Fibroblast of lung (primary cell): ENCODE measurements at regions not wholly inside any gene's neighbourhood (a gene's known extent, or its start where the extent isn't known, plus 50 kb on each side); places are given as distances from the start of the nearest gene placed in this dataset.

ENCODE experiments used
- DNase-seq, 2 donors: peaks; one replicate each; pipeline versions ENCODE4 v3.0.0 to v3.0.0-alpha.2; 2010; ENCODE audit warnings: low read depth in 2 of 2
- H2AFZ ChIP-seq: 2 replicates; pipeline ENCODE4 v1.5.1; 2012; ENCODE audit warnings: low read length, control low read depth, inconsistent platforms
- H3K27ac ChIP-seq: 2 replicates; pipeline ENCODE4 v1.5.1; 2011; ENCODE audit warnings: low read length, control low read depth; ENCODE audit not compliant: insufficient read depth
- H3K27me3 ChIP-seq: 2 replicates; pipeline ENCODE4 v1.5.1; 2011; ENCODE audit warnings: mild to moderate bottlenecking, low read length; ENCODE audit not compliant: control insufficient read depth, insufficient read depth
- H3K36me3 ChIP-seq: 2 replicates; pipeline ENCODE4 v1.5.1; 2011; ENCODE audit warnings: low read length; ENCODE audit not compliant: control insufficient read depth, insufficient read depth
- H3K4me1 ChIP-seq: 2 replicates; pipeline ENCODE4 v1.5.1; 2011; ENCODE audit warnings: low read length; ENCODE audit not compliant: control insufficient read depth, insufficient read depth; ENCODE audit errors: extremely low read depth
- H3K4me2 ChIP-seq: 2 replicates; pipeline ENCODE4 v1.5.1; 2011; ENCODE audit warnings: low read length, control low read depth; ENCODE audit not compliant: insufficient read depth; ENCODE audit errors: extremely low read depth
- H3K4me3 ChIP-seq, 4 experiments: fragments of 200-600 bp in 1 of 4; sonication (generic) in 1 of 4; replicated peaks in 1 of 4; 2 replicates each; pipeline ENCODE4 v1.5.1; 2011 to 2016; ENCODE audit warnings: low read length in 4 of 4, low read depth in 3 of 4, mild to moderate bottlenecking in 3 of 4, control low read depth in 2 of 4, inconsistent platforms in 1 of 4, mixed read lengths in 1 of 4; ENCODE audit not compliant: insufficient read depth in 1 of 4; ENCODE audit errors: control extremely low read depth in 1 of 4
- H3K79me2 ChIP-seq: 2 replicates; pipeline ENCODE4 v1.5.1; 2012; ENCODE audit warnings: mild to moderate bottlenecking, low read length, inconsistent platforms; ENCODE audit not compliant: control insufficient read depth, insufficient read depth
- H3K9ac ChIP-seq: 2 replicates; pipeline ENCODE4 v1.5.1; 2011; ENCODE audit warnings: mild to moderate bottlenecking, low read length, control low read depth; ENCODE audit not compliant: insufficient read depth
- H3K9me3 ChIP-seq: 2 replicates; pipeline ENCODE4 v1.5.1; 2012; ENCODE audit warnings: low read depth, low read length; ENCODE audit not compliant: control insufficient read depth, insufficient read depth
- H4K20me1 ChIP-seq: 2 replicates; pipeline ENCODE4 v1.5.1; 2011; ENCODE audit warnings: low read length; ENCODE audit not compliant: control insufficient read depth, insufficient read depth; ENCODE audit errors: extremely low read depth
- CTCF ChIP-seq, 2 donors: IDR thresholded peaks in 1 of 2; conservative IDR thresholded peaks in 1 of 2; 1 replicate in 1 of 2; 2 replicates in 1 of 2; pipeline ENCODE4 v1.5.1; 2011 to 2012; ENCODE audit warnings: low read length in 2 of 2, control low read depth in 1 of 2, inconsistent platforms in 1 of 2, low read depth in 1 of 2, mild to moderate bottlenecking in 1 of 2
- EZH2 ChIP-seq: IDR thresholded peaks from 2 replicates; pipeline ENCODE4 v1.5.1; 2012; ENCODE audit warnings: low read length, control low read depth, mild to moderate bottlenecking; ENCODE audit errors: missing control alignments

DNA sequence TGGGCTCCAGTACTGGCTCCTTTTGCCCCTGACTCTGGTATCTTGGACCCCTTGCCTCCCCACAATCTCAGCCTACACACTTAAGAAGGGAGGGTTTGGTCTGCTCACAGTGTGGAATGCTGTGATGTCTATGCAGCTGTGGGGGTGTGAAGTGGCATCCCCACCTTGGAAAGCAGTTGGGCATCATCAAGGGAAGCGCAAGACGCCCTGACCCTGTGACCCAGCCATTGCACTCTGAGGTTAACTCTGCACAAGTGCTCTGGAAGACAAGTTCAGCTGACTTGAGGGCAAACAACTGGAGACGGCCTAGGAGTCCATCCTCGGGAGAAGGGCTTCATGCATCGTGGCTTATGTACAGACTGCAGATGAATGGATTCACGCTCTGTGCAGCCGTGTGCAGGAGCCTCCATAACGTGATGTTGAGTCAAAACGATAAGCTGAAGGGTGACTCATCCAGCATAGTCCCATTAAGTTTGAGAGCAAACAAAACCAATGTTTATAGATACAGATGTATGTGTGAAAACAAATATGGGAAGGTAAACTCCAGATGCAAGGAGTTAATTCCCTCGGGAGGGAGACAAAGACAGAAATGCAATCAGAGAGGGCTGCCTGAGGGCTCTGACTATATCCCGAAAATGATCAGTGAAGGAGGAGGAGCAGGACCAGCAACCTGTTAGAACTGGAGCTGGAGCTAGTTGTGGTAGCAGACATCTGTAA is 86.8 kb downstream of the LSM3 start:
- no peak overlapping the region for H3K4me2 ChIP-seq
- no peak overlapping the region for H3K27ac ChIP-seq
- no peaks in the 10 kb centered on the region for H3K4me1 ChIP-seq
- H3K36me3 ChIP-seq: no peaks in the 10 kb centered on the region
- H4K20me1 ChIP-seq: no peaks in the 10 kb centered on the region
- no peak for TF ChIP-seq CTCF (conservative IDR thresholded peaks at IDR 0.05 in 1 of 2, IDR thresholded peaks at IDR 0.05 in 1 of 2; ENCODE audit: low read depth in 1 of 2, low read length in 2 of 2)
- no peak for TF ChIP-seq EZH2
- H2AFZ ChIP-seq: no peak overlapping the region
- no peaks in the 10 kb centered on the region for H3K9me3 ChIP-seq
- peak; percentile 42 to 77 for DNase-seq
- no peaks in the 10 kb centered on the region for H3K27me3 ChIP-seq
- H3K79me2 ChIP-seq: no peaks in the 10 kb centered on the region
- no peak overlapping the region for H3K9ac ChIP-seq
- no peak overlapping the region for H3K4me3 ChIP-seq

DNA sequence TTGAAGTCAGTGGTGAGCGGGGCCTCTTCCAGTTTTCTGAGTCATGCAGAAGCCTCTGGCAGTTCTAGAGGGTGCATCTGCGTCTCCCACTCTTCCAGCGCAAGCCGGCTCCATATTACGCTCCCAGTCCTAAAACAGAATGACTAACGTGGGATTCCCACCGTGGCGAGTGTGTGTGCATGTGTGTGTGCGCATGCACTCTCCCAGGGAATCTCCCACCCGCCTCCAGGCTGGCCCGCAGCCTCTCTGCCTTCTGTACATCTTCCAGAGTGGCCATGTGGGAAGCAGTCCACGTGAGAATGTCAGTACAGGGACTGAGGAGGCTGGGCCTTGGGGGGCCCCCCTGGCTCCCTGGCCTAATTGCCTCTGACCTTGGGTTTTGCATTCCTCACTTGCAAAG is 87.7 kb downstream of the LSM3 start:
- Histone ChIP-seq H3K79me2 (no peaks in the 10 kb centered on the region), H3K9ac (no peak overlapping the region), H3K4me1 (no peaks in the 10 kb centered on the region), H4K20me1 (no peaks in the 10 kb centered on the region), H2AFZ (no peak overlapping the region), H3K36me3 (no peaks in the 10 kb centered on the region), H3K9me3 (no peaks in the 10 kb centered on the region), H3K4me2 (no peak overlapping the region), H3K4me3 (no peak overlapping the region), H3K27ac (no peak overlapping the region), H3K27me3 (no peaks in the 10 kb centered on the region)
- peak; percentile 75 to 93 for DNase-seq
- TF ChIP-seq EZH2 (no peak), CTCF (conservative IDR thresholded peaks at IDR 0.05 in 1 of 2, IDR thresholded peaks at IDR 0.05 in 1 of 2; ENCODE audit: low read depth in 1 of 2, low read length in 2 of 2) (no peak)

- H3K4me3 ChIP-seq: no peak overlapping the region
- no peaks in the 10 kb centered on the region for H3K36me3 ChIP-seq
- H3K9ac ChIP-seq: no peak overlapping the region
- no peak overlapping the region for H3K27ac ChIP-seq
- no peaks in the 10 kb centered on the region for H3K4me1 ChIP-seq
- no peaks in the 10 kb centered on the region for H4K20me1 ChIP-seq
- peaks cover 4% of the 10 kb centered on the region for H3K27me3 ChIP-seq
- no peaks in the 10 kb centered on the region for H3K79me2 ChIP-seq
- TF ChIP-seq EZH2 (no peak), CTCF (conservative IDR thresholded peaks at IDR 0.05 in 1 of 2, IDR thresholded peaks at IDR 0.05 in 1 of 2; ENCODE audit: low read depth in 1 of 2, low read length in 2 of 2) (no peak)
- DNase-seq: no peak
- no peaks in the 10 kb centered on the region for H3K9me3 ChIP-seq
- no peak overlapping the region for H3K4me2 ChIP-seq
- H2AFZ ChIP-seq: no peak overlapping the region
Measured at GRCh38 chr3:14267976-14268375, 89.4 kb downstream of the LSM3 start.
